Activated T-cell treated with anti-CD3 and anti-CD28 coated beads for 4 hours (primary cell): ENCODE measurements at regions not wholly inside any gene's neighbourhood (a gene's known extent, or its start where the extent isn't known, plus 50 kb on each side); places are given as distances from the start of the nearest gene placed in this dataset.

ENCODE experiments used
- DNase-seq: peaks from one replicate; pipeline ENCODE4 v3.0.0-alpha.2; 2020

DNA sequence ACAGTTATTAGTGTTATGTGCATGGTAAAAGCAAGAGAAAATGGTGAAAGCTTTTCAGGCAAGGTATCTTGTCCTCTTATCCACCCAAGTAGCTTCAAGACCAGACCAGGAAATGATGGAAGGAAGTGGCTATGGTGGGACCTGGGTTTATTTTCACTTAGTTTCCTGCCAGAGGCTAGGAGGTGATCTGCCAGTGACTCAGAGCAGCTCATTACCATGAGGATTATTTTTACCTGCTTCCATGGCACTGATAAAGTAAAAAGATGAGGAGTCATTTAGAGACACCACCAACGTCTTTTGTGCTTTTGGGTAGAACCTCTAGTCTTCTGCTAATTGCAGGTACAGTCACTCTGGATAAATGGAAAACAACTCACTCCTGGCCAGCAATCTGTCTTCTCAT is 339.9 kb upstream of the KIRREL3 start:
- no peak for DNase-seq

DNA sequence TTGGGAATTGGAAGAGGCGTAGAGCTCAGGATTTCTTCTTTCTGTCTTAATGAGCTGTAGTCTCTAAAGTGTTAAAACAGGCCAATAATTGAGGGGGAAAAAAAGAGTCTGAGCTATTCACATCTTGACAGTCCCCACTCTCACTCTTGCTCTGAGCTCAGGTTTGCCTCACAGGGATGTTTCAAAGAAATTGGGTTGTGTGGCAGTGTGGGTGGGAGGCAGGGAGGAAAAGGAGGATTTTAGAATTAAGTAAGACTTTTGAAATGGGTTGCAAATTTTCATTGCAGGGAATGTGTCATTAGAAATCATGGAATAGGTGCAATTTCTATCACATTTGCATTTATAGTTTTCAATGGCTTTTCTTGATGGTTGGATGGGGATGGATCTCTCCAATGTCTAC is 338.8 kb upstream of the KIRREL3 start:
- DNase-seq: no peak

DNA sequence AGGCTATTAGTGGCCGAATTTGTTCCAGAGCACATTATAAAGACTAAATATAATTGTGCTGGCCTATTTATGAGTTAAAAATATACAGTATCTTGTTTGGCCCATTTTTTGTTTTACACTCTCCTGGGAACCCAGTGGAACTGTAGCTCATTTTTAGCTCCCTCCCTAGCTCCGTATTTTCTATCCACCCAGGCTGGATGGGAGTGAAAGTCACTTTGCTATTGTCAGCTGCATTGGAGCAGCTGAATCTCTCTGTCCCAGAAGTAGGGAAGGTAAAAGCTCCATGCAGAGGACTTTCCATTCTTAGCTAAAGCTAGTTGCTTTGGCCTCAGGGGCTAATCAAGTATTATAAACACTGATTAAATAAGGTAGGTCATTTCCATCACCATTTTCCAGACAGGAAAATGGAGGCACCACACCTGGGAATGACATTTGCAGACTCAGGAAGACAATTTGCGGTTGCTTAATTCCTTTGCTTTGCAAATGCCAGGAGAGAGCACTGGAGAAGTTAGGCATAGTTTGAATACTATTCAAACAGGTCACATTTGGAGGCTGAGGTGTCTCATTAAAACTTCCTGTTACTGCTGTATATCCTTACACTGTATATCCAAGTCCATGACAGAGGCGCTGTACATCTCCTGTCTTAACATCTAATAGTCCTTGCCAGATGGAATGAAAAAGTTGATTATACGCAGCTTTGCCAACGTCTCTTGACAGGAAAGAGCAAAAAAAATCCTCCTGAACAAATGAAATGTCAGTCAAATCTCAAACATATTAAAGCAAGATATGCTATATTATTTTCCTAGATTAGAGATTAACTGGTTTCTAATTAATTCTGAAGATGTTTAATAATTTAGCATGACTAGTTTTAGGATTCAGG is 338.1 kb upstream of the KIRREL3 start:
- DNase-seq: no peak

DNA sequence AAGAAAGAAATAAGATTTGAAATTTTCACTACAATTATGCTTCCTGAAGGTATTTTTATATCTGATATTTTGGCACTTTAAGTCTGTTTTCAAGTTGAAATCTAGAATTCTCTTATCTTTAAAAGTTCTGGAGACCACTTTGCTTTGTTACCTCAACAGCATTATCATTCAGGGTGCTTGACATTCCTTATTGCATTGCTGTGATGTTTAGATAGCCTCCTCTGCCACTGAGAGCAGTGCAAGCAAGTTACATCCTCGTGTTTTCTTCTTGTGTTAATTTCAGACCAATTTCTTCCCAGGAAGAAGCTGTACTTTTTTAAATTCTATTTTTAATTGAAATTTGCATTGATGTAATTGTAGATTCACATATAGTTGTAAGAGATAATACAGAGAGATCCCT is 333.9 kb upstream of the KIRREL3 start:
- no peak for DNase-seq

DNA sequence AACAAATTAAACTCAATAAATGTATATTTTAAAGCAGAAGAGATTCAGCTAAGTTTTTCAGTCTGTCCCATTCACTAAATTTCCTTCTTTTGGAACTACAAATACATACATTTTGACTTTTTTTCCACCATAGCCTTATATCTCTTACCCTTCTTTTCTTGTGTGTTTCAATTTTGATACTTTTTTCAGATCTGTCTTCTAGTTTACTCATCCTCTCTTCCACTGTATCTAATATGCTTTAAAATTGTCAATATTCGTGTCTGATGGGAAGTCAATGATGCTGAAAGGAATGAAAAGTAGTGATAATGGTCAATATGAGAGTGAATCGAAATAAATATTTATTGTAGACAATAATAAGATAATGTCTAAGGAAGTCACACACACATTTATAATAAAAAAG is 332.3 kb upstream of the KIRREL3 start:
- DNase-seq: no peak

DNA sequence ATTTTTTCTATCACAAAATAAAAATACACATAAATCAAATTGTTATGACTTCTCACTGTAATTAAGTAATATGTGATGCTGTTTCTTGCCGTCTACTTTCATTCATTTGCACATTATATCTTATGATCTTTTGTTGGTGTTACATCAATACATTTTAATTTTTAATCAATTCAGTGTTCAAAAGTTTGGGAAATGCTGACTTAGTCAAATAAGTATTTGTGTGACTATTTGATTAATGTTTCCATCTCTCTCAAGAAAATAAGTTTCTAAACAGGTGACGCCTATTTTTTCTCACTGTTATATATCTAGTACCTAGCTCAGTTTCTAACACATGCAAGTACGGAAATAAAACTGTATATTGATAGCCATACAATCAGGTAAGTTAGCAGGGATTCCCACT is 329.5 kb upstream of the KIRREL3 start:
- DNase-seq: no peak

DNA sequence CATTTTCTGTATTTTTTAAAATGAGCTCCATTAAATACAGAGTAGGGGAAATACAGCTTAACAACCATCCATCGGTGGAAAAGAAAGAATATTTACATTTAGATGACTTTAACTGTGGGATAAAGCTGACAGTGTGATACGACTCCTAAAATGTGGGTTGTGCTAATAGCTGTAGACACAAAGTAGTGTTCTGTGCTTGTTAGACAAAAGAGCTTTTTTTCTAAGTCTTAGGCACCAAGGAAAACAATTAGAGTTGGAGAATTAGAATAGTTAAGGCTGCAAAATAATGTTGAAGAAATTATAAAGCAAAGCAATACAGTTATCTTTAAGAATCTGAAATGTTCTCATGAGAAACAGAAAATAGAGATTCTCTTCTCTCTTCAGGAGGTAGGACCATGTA is 307.7 kb upstream of the KIRREL3 start:
- DNase-seq: no peak

DNA sequence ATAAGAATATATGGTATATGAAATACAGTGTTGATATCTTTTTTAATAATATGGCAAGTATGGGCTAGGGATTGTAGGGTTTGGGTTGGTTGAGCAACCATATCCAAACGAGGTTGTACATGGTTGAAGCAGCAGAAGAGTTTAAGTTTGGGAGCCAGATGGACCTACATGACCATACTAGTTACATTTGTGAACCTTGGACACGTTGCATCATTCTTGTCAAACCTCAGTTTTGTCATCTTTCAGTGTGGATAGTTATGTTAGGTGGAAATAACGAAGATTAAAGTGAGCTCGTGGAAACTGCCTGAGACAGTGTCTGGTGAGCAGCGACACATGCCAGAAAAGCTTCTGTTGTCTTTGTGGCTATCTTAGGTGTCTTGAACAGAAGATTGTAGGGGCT is 307.1 kb upstream of the KIRREL3 start:
- DNase-seq: no peak

DNA sequence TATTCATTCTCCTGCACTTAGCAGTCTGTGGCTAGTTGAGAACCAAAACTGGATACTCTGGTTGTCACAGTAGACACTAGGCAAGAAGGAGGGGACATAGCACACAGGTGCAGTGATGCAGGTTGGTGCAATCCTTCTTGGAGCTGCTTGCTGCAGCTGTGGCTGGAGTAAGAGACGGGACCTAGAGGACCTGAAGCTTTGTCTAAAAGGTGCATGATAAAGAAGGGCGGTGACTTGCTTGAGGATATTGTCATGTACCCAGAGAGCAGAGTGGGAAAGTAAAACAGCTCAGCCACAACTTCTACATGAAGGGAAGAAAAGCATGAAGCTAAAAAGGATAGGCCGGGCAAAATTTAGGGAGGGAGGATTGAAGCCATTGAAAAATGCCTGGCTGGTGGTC is 304.1 kb upstream of the KIRREL3 start:
- no peak for DNase-seq

DNA sequence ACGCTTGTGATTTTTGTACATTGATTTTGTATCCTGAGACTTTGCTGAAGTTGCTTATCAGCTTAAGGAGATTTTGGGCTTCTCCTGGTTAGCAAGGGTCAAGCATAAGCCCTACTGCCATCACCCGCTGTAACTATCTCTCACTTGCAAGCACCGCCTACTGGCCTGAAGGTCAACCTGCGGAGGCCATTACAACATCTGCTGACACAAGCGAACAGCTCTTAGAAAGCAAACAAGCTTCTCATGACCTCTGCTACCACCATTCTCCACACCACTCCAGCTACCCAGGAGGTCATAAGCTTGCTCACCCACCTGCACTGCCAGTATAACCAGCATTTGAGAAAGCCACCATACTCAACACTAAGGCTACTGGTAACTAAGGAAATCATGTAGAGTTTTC is 288.4 kb upstream of the KIRREL3 start:
- DNase-seq: no peak

DNA sequence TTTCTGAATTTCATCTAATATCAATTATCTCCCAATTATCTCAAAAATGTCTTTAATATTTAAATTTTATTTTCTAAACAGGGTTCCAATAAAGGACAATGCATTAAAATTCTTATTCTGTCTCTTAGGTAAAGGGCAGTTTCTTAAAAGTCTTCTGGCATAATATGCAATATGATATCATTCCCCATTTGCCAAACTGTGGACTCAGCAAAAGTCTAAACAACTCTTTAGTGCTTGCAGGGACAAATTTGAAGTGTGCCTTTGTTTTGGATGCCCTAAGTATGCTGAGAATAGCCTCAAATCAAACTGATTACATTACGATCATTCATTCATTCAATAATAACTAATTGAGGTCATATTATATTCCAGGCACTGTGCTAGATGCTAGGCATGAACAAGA is 281.0 kb upstream of the KIRREL3 start:
- no peak for DNase-seq

DNA sequence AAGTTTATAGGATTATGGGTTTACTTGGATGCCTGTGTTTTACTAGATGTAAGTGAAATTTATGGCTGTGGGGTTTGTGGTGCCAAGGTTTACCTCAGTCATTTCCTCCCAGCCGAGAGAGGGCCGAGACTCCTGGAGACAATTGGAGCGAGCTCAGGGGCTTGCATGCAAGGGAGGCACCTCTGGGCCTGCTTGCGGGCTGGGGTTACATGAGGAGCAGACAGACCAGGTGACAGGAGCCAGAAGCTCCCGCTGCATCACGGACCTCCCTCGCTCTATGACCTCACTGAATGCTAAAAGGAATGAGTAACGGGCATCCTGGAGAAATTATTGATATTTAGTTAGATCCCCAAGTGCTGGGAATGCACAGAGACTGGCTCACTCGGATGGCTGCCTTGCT is 275.2 kb upstream of the KIRREL3 start:
- no peak for DNase-seq

DNA sequence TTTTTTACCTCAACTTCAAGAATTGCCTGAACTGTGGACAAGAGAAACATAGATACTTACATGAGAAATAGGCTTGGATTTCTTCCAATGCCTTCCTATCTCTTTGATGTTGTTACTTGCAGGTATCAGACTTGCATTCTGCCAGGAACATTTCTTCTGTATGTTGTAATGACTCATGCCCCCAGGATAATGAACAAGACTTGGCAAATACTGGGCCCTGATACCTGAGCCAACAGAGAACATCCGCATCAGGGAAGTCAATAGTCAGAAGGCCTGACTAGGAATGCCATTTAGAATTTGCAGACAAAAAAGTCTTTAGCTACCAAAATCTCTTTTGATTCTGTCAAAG is 273.7 kb upstream of the KIRREL3 start:
- DNase-seq: no peak

DNA sequence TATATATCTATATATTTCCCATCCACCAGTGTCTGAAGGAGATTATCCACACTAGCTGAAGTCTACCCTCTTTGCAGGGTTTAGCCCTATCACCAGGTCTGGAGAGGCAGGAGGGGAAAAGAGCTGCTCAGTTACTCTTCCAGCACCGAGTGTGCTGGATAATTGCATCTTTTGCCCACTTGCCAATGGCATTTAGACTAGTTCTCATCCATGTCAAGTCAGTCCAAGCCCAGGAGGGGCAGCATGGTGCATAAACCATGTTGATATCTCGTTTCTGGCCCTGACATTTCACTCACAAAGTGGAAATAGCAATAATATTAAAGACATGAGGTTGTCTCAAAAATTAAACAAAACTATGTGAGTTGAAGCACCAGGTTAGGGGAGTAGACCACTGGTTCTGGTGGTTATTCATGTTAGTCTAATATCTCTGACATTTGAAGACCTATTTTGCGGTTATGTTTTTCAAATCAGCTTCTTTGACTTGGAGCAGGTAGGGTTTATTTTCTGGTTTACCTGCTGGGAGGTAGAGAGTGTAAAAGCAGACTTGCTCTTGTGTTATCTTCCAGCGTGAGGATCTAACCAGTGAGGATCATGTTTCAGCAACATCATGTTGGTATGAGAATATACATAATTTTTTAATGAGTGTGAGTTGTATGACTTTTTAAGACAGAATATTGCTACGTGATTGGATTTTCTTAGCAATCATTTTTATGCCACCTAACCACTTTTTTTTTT is 273.2 kb upstream of the KIRREL3 start:
- DNase-seq: no peak

DNA sequence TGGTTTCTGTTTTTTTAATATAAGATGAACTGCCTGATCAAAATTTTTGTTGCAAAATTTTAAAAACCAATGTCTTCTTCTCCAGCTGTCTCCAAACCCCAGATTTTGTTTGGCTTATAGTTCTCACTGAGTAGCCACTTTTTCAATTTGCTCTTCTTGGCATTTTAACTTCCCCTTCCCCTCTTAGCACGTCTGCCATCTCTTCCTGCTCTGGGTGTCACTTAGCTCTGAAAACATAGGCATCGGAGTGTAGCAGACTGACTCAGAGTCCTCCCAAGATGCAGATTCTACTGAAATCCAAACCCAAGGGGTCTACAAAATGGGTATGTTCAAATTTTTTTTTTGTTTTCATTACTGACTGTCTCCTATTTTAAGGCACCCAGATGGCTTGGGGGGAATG is 270.3 kb upstream of the KIRREL3 start:
- no peak for DNase-seq

DNA sequence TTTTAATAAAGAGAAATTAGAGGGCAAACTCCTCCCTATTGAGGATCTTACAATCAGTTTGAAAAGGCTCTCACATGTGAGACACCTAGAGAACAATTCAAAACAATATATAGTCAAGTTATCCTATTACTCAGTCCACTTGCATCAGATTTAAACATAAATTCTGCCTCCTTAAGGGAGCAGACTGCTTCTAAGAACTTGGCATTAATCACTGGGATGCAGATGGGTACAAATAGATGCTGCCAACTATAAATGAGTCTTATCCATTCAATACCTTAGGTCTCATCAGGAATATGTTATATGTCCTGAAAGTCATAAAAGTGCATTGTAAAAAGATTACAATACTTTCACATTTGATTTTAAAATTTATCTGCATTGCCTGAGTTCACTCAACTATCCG is 269.3 kb upstream of the KIRREL3 start:
- DNase-seq: no peak

DNA sequence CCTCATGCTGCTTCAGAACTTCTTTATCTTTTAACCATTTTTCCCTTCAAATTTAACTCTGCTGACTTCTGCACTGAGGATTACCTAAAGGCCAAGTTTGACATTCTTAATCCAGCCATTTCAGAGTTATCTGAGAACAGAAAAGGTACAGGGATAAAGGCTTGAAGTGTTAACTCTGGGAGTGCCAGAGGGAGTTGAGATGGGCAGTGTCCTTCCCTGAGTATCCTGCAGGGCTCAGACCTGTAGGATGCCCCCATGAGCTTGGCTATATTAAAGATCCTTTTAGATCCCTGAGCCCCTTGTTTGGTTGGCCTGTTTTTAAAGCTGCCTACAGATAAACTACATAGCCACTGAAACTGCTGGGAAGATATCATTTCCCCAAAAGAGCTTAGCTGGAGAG is 268.4 kb upstream of the KIRREL3 start:
- no peak for DNase-seq

DNA sequence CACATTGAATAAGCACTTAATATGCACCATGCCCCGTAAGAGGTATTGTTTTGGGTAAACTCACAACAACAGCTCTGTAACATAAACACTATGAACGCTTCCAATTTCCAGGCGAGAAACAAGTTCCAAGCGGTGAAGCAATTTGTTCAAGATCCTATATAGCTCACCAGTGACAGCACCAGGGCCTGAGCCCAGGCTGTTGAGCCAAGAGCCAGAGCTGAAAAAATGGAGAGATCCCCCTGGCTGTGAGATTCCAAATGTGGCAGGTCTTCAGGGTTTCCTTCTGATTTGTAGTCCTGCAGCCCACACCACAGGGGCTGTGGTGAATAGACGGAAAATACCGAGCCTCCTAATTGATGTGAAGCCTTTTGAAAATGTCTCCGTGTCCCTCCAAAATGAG is 268.0 kb upstream of the KIRREL3 start:
- DNase-seq: no peak

DNA sequence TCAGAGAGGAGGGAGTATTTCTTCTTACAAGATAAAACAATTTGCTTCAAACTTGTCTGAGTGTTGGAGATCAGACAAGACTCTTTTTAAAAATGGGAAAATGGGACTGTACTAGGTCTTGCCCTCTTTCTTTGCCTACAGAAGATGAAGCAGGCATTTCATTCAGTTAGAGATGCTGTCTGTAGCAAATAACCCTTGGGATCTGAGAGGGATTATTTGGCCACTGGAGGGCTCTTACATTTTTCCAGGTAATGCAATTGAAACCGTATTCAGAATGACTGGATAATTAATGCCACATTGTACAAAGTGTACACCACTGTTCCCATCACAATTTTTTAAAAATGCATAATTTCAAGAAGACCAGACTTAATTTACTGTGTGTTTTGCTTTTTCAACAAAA is 258.5 kb upstream of the KIRREL3 start:
- no peak for DNase-seq

DNA sequence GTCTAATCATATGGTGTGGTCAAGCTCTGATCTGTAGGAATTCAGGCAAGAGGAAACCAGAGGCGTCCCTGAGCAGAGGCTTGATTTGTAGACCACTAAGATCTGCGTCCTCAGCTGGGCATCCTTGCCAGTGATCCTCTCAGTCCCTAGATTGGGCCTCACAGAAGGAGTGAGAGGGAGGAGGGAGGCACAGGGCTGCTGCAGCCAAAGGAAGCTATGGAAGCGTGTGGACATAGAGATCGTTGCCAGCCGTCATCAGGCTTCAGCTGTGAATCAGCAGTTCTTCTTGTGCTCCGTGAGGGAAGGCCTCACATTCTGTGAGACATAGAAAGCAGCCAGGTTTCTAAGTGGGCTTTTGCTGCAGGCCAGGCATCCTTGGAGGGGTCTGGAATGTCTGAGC is 254.6 kb upstream of the KIRREL3 start:
- DNase-seq: no peak

DNA sequence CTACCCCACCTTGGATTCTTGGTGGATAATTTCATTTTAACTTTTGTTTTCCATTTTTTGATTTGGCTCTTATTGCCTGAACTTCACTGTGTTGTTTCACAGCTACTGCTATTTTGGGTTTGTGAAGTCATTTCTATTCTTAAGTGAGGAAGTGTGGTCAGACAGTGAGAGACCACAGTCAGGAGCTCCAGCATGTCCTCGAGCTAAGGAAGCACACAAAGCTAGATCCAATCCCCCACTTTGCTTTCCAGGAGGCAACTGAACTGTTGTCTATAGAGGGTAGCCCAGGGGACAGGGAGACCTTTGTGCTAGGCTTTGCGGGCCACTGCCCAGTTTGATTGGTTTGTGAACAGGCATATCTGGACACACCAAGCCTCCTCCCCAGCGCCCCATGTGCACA is 251.8 kb upstream of the KIRREL3 start:
- no peak for DNase-seq

DNA sequence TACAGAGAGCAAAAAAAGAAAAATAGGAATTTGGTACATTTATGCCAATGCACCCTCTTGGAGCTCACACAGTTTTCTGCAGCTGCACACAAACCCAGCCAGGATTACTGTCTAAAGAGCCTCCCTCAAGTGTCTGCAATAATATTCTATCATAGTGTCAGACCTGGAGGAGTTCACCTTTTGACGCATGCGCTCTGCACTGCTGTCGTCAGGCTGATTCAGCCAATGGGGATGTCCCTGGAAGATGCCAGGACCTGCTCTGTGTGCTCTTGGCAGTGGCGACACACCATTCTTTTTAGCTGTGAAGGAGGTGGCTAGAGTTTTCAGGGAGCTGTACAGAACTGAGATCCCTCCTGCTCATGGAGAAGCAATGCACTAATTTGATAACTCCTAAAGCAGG is 249.0 kb upstream of the KIRREL3 start:
- no peak for DNase-seq

DNA sequence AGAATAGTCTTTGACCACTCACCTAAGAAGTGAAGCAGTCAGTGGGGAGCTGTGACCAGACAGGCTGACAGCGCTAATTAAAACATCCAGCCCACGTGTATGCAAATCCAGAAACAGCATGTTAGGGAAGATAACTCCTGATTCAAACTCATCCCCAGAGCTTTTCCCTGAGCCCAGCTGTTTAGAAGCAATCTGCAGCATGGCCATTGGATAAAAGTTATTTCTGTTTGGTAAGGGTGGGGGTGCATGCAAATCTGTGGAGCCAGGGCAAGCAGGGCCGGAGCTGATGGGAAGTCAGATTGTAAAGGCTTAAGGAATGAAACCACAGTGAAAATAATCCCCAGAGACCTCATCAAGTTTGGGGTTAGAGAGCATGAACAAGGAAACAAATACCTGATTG is 247.9 kb upstream of the KIRREL3 start:
- no peak for DNase-seq

DNA sequence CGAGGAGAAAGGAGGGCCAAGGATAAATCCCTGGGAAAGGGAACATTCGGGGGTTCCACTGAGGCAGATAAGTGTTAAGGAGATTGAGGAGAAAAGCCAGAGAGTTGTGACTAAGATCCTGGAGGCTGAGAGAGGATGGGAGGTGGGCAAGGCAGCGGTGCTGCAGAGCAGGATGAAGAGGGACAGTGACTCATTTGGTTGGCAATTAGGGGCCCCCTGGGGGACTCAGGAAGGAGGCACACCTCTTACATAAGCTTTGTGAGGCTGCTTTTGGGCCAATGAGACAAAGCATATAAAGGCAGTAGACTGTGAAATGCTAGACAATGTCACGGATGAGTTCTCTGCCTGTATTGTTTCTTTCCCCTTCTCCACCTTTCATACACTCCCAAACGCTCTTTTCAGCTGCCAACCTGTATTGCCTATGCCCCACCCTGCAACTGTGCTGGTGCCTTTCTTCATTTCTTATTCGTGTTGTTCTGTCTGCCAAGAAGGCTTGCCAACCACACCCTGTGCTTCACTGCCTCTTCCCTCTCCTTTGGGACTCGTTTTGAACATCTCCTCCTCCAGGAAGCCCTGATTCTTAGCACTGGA is 246.8 kb upstream of the KIRREL3 start:
- no peak for DNase-seq
